ENCODE measurements at regions not wholly inside any gene's neighbourhood (a gene's known extent, or its start where the extent isn't known, plus 50 kb on each side); places are given as distances from the start of the nearest gene placed in this dataset.

DNA sequence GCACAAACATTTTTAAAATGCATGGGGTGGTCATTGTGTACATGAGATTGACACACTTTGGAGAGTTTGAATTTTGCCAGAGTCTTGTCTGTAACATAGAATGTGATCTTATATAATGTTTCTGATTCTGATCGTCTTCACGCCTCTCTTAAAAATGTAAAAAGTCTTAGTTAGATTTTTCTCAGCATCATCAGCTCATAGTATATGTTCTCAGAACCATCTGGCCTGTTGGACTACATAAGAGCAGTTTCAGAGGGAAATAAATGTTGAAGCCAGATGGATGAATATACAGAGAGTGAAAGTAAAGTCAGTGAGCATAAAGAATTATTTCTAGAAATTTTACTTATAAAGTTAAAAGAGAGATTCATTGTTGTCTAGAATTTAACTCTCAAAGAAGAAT lies 789.9 kb upstream of the MIR17HG start:
- H2AFZ ChIP-seq = no peak overlapping the region
- H3K4me2 ChIP-seq (ENCODE audit: low read length) = no peak overlapping the region
- H3K9ac ChIP-seq = no peak overlapping the region
- H3K27me3 ChIP-seq (ENCODE audit: control insufficient read depth, insufficient read depth, low read length) = no peaks in the 10 kb centered on the region
- H3K79me2 ChIP-seq = no peaks in the 10 kb centered on the region
- no peak overlapping the region for H3K4me3 ChIP-seq (ENCODE audit: low read depth, low read length)
- H3K36me3 ChIP-seq (ENCODE audit: control insufficient read depth, insufficient read depth, low read length) = no peaks in the 10 kb centered on the region
- H3K27ac ChIP-seq = no peak overlapping the region
- TF ChIP-seq, protein P1, sequence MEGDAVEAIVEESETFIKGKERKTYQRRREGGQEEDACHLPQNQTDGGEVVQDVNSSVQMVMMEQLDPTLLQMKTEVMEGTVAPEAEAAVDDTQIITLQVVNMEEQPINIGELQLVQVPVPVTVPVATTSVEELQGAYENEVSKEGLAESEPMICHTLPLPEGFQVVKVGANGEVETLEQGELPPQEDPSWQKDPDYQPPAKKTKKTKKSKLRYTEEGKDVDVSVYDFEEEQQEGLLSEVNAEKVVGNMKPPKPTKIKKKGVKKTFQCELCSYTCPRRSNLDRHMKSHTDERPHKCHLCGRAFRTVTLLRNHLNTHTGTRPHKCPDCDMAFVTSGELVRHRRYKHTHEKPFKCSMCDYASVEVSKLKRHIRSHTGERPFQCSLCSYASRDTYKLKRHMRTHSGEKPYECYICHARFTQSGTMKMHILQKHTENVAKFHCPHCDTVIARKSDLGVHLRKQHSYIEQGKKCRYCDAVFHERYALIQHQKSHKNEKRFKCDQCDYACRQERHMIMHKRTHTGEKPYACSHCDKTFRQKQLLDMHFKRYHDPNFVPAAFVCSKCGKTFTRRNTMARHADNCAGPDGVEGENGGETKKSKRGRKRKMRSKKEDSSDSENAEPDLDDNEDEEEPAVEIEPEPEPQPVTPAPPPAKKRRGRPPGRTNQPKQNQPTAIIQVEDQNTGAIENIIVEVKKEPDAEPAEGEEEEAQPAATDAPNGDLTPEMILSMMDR (IDR thresholded peaks at IDR 0.05) = no peak
- no peaks in the 10 kb centered on the region for H3K4me1 ChIP-seq
- H3K9me3 ChIP-seq (ENCODE audit: control insufficient read depth, low read length) = no peaks in the 10 kb centered on the region

DNA sequence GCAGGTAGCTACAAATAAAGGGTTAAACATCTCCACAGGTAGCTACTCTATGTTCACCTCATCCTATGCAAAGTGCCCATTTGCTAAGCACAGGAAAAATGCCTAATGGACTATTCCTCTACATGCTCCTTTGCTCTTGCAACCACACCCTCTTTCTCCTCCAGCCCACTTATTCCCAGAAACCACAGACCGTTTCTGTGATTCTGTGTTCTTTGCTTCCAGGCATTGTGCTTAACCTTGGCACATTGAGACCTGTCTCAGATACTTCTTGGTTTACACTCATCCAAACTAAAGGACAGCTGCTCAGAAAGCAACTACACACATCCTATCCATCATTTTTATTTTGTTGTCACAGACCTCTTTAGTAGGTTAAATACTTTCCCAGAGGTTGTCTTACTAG lies 785.0 kb upstream of the MIR17HG start:
- Histone ChIP-seq H3K9ac (no peak overlapping the region), H3K4me1 (no peaks in the 10 kb centered on the region), H3K27me3 (ENCODE audit: control insufficient read depth, insufficient read depth, low read length) (no peaks in the 10 kb centered on the region), H2AFZ (no peak overlapping the region), H3K9me3 (ENCODE audit: control insufficient read depth, low read length) (no peaks in the 10 kb centered on the region), H3K36me3 (ENCODE audit: control insufficient read depth, insufficient read depth, low read length) (no peaks in the 10 kb centered on the region), H3K4me2 (ENCODE audit: low read length) (no peak overlapping the region), H3K27ac (no peak overlapping the region), H3K4me3 (ENCODE audit: low read depth, low read length) (no peak overlapping the region), H3K79me2 (no peaks in the 10 kb centered on the region)
- TF ChIP-seq, protein P1 (IDR thresholded peaks at IDR 0.05) = no peak

DNA sequence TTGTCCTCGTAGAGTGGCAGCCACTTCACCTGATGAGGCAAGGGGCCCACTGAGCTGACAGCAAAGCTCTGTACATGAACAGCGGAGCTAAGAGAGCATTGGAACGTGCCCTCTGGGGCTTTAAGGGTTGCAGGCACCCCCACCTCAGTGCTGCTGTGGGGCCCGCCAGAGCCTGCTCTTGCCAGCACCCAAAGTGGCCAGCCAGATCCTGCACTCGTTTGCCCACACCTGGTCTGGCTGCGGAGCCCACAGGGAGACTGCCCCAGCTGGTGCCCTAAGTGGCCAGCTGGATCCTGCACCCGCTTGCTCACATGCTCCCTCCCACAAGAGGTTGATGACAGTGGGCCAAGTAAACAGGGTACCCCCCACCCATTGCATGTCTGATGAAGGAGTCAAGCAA lies 783.4 kb upstream of the MIR17HG start:
- no peak overlapping the region for H3K4me3 ChIP-seq (ENCODE audit: low read depth, low read length)
- no peak overlapping the region for H3K4me2 ChIP-seq (ENCODE audit: low read length)
- H3K9me3 ChIP-seq (ENCODE audit: control insufficient read depth, low read length) = no peaks in the 10 kb centered on the region
- H3K27me3 ChIP-seq (ENCODE audit: control insufficient read depth, insufficient read depth, low read length) = no peaks in the 10 kb centered on the region
- no peak overlapping the region for H3K27ac ChIP-seq
- no peaks in the 10 kb centered on the region for H3K36me3 ChIP-seq (ENCODE audit: control insufficient read depth, insufficient read depth, low read length)
- no peaks in the 10 kb centered on the region for H3K4me1 ChIP-seq
- no peak overlapping the region for H2AFZ ChIP-seq
- TF ChIP-seq, protein P1 (IDR thresholded peaks at IDR 0.05) = no peak
- H3K9ac ChIP-seq = no peak overlapping the region
- no peaks in the 10 kb centered on the region for H3K79me2 ChIP-seq

DNA sequence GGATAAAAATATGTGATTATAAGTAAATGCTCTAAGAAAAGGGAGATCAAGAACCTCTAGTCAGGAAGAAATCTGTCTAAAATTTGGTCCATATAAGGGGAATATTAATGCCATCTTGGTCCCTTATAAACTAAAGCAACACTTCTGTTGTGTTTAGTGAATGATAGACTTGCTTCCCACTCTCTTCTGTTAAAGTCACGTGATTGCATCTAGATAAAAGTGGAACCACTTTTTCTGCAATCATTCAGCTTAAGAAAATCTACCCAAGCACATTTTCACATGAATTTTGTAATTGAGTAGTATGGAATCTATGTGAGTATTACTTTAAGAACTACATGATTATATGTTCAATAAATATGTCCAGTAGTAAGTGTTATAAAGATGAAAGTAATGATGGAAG lies 782.9 kb upstream of the MIR17HG start:
- Histone ChIP-seq H3K27me3 (ENCODE audit: control insufficient read depth, insufficient read depth, low read length) (no peaks in the 10 kb centered on the region), H3K4me1 (no peaks in the 10 kb centered on the region), H3K9me3 (ENCODE audit: control insufficient read depth, low read length) (no peaks in the 10 kb centered on the region), H3K79me2 (no peaks in the 10 kb centered on the region), H3K9ac (no peak overlapping the region), H3K36me3 (ENCODE audit: control insufficient read depth, insufficient read depth, low read length) (no peaks in the 10 kb centered on the region), H3K4me2 (ENCODE audit: low read length) (no peak overlapping the region), H3K4me3 (ENCODE audit: low read depth, low read length) (no peak overlapping the region), H3K27ac (no peak overlapping the region), H2AFZ (no peak overlapping the region)
- TF ChIP-seq, protein P1 (IDR thresholded peaks at IDR 0.05) = no peak

DNA sequence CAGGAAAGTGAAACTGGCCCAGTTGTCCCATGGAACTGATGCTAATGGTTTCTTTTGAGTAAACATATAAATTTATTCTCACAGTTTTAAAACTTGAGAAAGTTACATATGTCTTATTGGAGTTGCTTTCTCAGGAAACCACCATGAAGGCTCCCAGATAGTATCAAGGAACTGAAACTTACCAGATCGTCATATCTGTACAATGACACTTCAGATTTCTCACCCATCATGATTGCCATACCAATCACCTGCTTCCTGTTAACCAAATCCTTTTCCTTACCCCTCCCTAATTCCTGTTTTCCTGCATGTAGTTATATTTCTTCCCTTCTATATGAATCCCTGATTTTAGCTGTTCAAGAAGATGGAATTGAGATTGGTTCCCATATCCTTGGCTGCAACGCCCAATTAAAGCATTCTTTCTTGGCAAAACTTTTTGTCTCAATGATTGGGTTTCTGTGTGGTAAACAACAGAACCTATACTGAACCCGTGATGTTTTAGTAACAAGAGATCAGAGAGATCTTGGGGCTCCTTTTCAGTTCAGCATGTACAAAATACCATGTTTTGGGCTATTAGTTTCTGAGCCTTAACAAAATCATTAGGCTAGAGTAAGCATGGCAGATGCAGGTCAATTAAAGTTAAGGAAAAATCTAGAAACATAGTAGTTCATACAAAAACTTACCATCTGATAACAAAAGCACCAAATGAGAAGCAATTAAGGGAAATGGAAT lies 781.3 kb upstream of the MIR17HG start:
- Histone ChIP-seq H3K4me2 (ENCODE audit: low read length) (no peak overlapping the region), H3K4me1 (no peaks in the 10 kb centered on the region), H3K4me3 (ENCODE audit: low read depth, low read length) (no peak overlapping the region), H3K9ac (no peak overlapping the region), H3K79me2 (no peaks in the 10 kb centered on the region), H3K36me3 (ENCODE audit: control insufficient read depth, insufficient read depth, low read length) (no peaks in the 10 kb centered on the region), H3K27ac (no peak overlapping the region), H3K9me3 (ENCODE audit: control insufficient read depth, low read length) (no peaks in the 10 kb centered on the region), H3K27me3 (ENCODE audit: control insufficient read depth, insufficient read depth, low read length) (no peaks in the 10 kb centered on the region), H2AFZ (no peak overlapping the region)
- TF ChIP-seq, protein P1 (IDR thresholded peaks at IDR 0.05) = no peak

Data from parathyroid adenoma (tissue), 2 donors.